GM06990 (cell line): ENCODE measurements at regions not wholly inside any gene's neighbourhood (a gene's known extent, or its start where the extent isn't known, plus 50 kb on each side); places are given as distances from the start of the nearest gene placed in this dataset.

Experiments
- DNase-seq: peaks from one replicate; pipeline ENCODE4 v3.0.0-alpha.2; 2011; ENCODE audit not compliant: insufficient read length; ENCODE audit errors: extremely low read depth
- H3K27me3 ChIP-seq: replicated peaks from 2 replicates; pipeline ENCODE4 v1.6.0; 2011; ENCODE audit warnings: low read length; ENCODE audit not compliant: control insufficient read depth, insufficient read depth
- H3K36me3 ChIP-seq: 2 replicates; pipeline ENCODE4 v1.5.1; 2011; ENCODE audit warnings: low read length; ENCODE audit not compliant: control insufficient read depth, insufficient read depth
- H3K4me3 ChIP-seq: replicated peaks from 2 replicates; pipeline ENCODE4 v1.5.1; 2011; ENCODE audit warnings: low read depth, mild to moderate bottlenecking, control low read depth, low read length
- TF ChIP-seq, protein P1 (sequence below): IDR thresholded peaks from 2 replicates; pipeline ENCODE4 v1.5.1; 2011; ENCODE audit warnings: low read length, control low read depth, mild to moderate bottlenecking, inconsistent platforms; ENCODE audit not compliant: insufficient read depth, poor library complexity, severe bottlenecking

DNA sequence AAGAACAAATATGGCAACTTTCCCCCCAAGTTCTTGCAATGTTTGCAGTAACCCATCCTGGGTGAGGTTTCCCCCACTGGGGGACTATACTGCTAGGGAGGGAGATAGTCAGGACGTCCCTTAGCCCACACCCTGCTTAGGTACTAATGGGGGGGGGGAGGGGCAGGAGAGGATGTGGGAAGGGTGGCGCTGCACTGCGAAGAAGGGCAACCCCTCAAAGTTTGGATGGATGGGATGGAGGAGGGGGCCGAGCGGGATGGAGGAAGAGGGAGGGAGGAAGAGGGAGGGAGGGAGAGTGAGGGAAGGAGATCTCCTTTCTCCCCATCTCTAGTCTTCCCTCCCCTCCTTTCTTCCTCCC is 100.6 kb upstream of the HSD17B12 start:
- Histone ChIP-seq H3K4me3 (peak overlapping the region; percentile 57), H3K27me3 (peaks cover 10% of the 10 kb centered on the region), H3K36me3 (no peaks in the 10 kb centered on the region)
- TF ChIP-seq, protein P1, sequence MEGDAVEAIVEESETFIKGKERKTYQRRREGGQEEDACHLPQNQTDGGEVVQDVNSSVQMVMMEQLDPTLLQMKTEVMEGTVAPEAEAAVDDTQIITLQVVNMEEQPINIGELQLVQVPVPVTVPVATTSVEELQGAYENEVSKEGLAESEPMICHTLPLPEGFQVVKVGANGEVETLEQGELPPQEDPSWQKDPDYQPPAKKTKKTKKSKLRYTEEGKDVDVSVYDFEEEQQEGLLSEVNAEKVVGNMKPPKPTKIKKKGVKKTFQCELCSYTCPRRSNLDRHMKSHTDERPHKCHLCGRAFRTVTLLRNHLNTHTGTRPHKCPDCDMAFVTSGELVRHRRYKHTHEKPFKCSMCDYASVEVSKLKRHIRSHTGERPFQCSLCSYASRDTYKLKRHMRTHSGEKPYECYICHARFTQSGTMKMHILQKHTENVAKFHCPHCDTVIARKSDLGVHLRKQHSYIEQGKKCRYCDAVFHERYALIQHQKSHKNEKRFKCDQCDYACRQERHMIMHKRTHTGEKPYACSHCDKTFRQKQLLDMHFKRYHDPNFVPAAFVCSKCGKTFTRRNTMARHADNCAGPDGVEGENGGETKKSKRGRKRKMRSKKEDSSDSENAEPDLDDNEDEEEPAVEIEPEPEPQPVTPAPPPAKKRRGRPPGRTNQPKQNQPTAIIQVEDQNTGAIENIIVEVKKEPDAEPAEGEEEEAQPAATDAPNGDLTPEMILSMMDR, result peak; percentile 1
- no peak for DNase-seq

DNA sequence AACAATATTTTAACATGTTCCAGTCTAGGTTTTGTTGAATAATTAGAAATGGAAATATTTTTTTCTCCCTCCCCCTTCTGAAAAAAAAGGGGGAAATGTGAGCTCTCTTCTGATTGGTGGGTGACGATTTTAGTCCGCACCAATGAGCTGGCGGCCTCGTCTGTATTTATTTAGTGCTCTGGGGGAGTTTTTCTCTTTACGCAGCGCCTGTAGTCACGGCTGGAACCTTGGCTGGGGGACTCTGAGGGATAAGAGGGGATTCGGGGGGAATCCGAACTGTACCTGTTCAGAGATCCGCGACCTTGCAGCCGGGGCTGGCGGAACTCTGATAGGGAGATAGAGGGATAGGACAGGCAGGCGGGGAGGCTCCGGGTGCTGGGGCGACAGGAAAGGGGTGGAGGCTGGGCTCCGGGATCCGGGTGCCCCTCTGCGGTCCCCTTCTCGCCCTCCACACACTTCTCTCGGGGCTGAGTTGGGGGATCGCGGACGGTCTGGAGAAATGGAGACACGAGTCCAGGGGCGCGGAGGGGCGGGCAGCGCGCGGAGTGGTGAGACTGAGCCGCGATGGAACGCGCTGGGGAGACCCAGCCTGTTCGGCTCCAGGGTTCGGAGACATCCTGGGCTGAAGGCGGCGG is 99.7 kb upstream of the HSD17B12 start:
- Histone ChIP-seq H3K27me3 (peaks cover 7% of the 10 kb centered on the region), H3K4me3 (peak overlapping the region; percentile 44), H3K36me3 (no peaks in the 10 kb centered on the region)
- no peak for DNase-seq
- TF ChIP-seq, protein P1, result no peak

DNA sequence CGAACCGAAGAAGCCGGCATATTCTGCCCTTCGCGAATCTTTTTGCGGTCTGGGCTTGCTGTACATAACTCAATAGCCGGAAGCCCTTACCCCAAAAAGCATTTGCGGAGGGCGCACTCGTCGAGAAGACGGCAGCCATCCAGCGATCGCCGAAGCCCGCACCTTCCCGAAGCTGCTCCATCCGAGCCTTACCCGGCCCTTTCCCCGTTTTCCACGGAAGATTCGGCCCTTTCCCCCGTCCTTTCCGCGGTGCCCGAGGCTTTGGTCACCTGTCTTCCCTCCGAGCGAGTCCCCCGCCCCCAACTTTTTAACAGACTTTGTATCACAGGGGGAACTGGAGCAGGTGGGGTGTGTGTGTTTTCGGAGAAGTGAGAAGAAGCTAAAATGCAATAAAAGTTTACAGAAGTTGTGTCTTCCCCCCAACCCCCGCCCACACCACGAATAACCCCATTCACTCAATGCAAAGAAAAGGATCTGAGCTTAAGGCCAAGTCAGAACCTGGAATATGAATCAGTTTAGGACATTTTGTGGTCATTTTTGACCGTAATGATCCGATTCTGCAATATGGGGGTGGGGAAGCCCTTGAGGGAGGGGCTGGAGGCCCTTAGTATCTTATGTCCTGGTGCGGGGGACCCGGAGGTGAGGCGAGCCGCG is 99.0 kb upstream of the HSD17B12 start:
- TF ChIP-seq, protein P1, result no peak
- DNase-seq, result no peak
- Histone ChIP-seq H3K4me3 (peak overlapping the region; percentile 44), H3K27me3 (peaks cover 7% of the 10 kb centered on the region), H3K36me3 (no peaks in the 10 kb centered on the region)

DNA sequence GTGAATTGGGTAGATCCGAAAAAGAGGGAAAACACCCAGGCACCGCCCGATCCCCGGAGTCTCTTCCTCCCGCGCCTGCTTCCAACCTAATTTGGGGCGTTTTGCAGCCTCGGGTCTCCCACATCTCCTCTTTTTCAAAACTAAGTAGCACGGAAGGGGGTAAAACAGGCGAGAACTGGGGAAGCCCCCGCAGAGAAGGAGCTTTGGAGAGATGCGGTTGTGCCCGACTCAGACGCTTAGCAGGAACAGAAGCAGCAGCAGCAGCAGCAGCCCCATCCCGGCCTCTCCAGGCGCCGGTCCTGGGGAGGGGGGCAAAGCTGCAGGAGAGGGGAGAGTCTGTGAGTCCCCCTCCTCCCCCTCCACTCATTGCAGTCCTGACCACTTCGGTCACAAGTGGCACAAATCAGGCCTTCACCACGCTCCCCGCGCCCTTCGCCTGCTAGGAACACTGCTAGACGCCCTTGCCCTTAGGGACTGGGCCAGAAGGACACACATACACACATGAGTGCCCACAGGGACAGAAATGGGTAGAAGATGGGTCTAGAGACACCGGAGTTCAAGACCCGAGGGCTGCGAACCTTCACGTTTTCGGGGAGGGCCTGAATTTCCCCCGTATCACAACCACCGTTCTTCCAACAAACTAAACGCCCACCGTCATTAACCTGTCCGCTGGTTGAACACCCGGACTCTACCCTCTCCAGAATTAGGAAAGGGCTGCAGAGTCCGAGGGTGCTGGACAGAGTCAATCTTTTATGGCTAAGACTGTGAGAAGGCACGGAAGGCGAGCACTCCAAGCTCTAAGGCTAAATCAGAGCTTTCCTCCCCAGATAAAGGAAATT is 98.3 kb upstream of the HSD17B12 start:
- H3K4me3 ChIP-seq, result no peak overlapping the region
- no peaks in the 10 kb centered on the region for H3K36me3 ChIP-seq
- peaks cover 6% of the 10 kb centered on the region for H3K27me3 ChIP-seq
- TF ChIP-seq, protein P1, result no peak
- no peak for DNase-seq

DNA sequence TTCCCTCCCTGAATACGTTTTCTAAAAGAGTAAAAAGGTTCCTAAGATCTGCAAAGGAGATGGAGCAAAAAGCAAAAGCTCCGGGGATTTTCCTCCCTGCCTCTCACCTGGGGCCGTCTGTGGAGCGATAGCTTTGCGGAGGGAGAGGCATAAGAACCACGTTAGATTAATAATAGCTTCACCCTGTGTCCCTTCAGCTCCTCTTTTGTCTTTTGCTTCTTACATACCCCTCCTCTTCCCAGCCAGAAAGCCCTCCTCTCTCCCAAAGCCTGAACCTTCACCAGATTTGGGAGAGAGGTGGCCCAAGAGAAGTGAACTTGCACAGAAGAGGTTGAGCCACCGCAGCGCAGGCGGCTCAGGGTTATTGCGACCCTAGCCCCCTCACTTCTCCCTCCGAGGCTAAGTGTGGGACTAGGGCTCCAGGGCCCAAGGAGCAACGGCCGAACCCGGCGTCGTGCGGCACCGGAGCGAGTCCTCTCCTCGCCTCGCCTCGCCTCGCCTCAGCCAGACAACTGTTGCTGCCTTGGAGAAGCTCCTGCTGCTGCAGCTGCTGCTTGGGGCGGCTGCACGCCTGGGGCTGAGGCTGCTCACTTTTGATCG is 97.6 kb upstream of the HSD17B12 start:
- no peak for DNase-seq
- H3K27me3 ChIP-seq, result peaks cover 4% of the 10 kb centered on the region
- no peak overlapping the region for H3K4me3 ChIP-seq
- TF ChIP-seq, protein P1, result no peak
- H3K36me3 ChIP-seq, result no peaks in the 10 kb centered on the region
